Lung (tissue), 11 donors: ENCODE measurements at regions not wholly inside any gene's neighbourhood (a gene's known extent, or its start where the extent isn't known, plus 50 kb on each side); places are given as distances from the start of the nearest gene placed in this dataset.

Source experiments
- ATAC-seq: fragments of 200-7000 bp; cut with Tn5 transposase; one replicate; pipeline ENCODE4 v1.9.1; 2020; ENCODE audit warnings: moderate number of reproducible peaks; ENCODE audit not compliant: insufficient read depth, low FRiP score
- DNase-seq, 3 donors: peaks; one replicate each; pipeline ENCODE4 v3.0.0-alpha.2; 2013 to 2017
- H3K27ac ChIP-seq, 2 donors: one replicate each; pipeline ENCODE4 v1.5.1; 2013; ENCODE audit warnings: mild to moderate bottlenecking in 2 of 2, moderate library complexity in 2 of 2, control low read depth in 1 of 2, inconsistent platforms in 1 of 2, low read depth in 1 of 2, low read length in 1 of 2
- H3K27me3 ChIP-seq, 3 donors: one replicate each; pipeline ENCODE4 v1.5.1; 2013; ENCODE audit warnings: low read length in 2 of 3; ENCODE audit not compliant: control insufficient read depth in 3 of 3, insufficient read depth in 3 of 3
- H3K36me3 ChIP-seq, 4 donors: one replicate each; pipeline ENCODE4 v1.5.1; 2013; ENCODE audit warnings: low read length in 4 of 4, mild to moderate bottlenecking in 1 of 4, moderate library complexity in 1 of 4; ENCODE audit not compliant: control insufficient read depth in 4 of 4, insufficient read depth in 4 of 4
- H3K4me1 ChIP-seq, 5 donors: one replicate each; pipeline ENCODE4 v1.5.1; 2013; ENCODE audit warnings: low read length in 5 of 5, mild to moderate bottlenecking in 2 of 5, moderate library complexity in 1 of 5; ENCODE audit not compliant: control insufficient read depth in 5 of 5, insufficient read depth in 5 of 5
- H3K4me3 ChIP-seq: one replicate; pipeline ENCODE4 v1.5.1; 2013; ENCODE audit warnings: mild to moderate bottlenecking, control low read depth, moderate library complexity
- H3K9ac ChIP-seq, 2 donors: one replicate each; pipeline ENCODE4 v1.5.1; 2013; ENCODE audit warnings: low read length in 2 of 2, control low read depth in 1 of 2; ENCODE audit not compliant: insufficient read depth in 1 of 2
- H3K9me3 ChIP-seq, 4 donors: one replicate each; pipeline ENCODE4 v1.5.1; 2013; ENCODE audit warnings: low read length in 3 of 4, mild to moderate bottlenecking in 1 of 4, moderate library complexity in 1 of 4; ENCODE audit not compliant: control insufficient read depth in 4 of 4, insufficient read depth in 3 of 4
- CTCF ChIP-seq: IDR thresholded peaks from 2 replicates; pipeline ENCODE4 v1.5.1; 2012; ENCODE audit warnings: mild to moderate bottlenecking; ENCODE audit errors: control extremely low read depth, extremely low read depth
- WGBS, 2 donors: extraction: QIAGEN DNeasy Blood & Tissue Kit; methylation state at CpG; one replicate each; pipeline ENCODE4 v1.1.7; 2013; 5-methylcytosine and 5-hydroxymethylcytosine counted together
- donor health status: control.
- donor health status: control.
- donor health status: Bipolar disorder and iron deficiency.
- donor health status: healthy.
- donor health status: DM: yes; HTN: yes; CAD: no.

DNA sequence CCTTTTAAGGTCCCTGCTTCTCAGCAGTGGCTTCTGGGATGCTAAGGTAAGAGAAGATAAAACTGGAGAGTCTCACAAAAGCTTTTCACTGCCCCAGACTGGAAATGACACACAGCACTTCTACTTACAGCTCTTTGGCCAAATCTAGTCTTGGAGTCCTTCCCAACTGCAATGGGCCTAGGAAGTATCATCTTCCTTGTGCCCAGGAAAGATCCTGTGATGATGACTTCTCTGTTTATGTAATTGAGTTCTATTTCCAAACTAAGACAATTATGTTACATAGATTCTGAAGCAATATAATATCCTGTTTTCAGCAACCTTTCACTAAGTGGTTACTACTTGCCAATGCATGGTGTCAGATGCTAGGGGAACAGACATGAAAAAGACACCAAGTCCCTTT lies 234.1 kb downstream of the PTEN start:
- Histone ChIP-seq H3K9me3 (no peaks in the 10 kb centered on the region), H3K27ac (no peak overlapping the region), H3K9ac (no peak overlapping the region), H3K27me3 (no peaks in the 10 kb centered on the region), H3K4me3 (no peak overlapping the region), H3K36me3 (no peaks in the 10 kb centered on the region), H3K4me1 (peaks cover 0 to 12% (median 7%) of the 10 kb centered on the region in 5 donors)
- TF ChIP-seq CTCF: no peak
- ATAC-seq (no peak), DNase-seq (no peak)

DNA sequence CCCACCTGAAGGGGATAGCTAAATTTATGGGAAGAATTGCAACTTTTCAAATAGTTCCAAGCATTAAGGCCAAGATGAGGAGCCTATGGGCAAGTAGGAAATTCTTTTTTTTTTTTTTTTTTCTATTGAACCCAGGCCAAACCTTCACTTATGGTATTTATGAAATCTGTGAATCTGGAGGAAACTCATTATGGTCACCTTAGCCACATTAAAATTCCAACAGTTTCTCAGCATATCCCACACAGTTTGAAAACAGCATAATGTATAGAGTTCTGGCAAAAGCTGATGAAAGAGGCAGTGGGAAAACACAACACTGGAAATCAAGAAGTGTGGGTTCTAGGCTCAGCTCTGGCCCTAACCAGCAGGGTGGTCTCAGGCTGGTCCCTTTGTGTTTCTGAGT lies 236.9 kb downstream of the PTEN start:
- H3K36me3 ChIP-seq: no peaks in the 10 kb centered on the region
- H3K9ac ChIP-seq: no peak overlapping the region
- H3K4me1 ChIP-seq: peaks cover 0 to 8% (median 4%) of the 10 kb centered on the region in 5 donors
- H3K27ac ChIP-seq: no peak overlapping the region
- H3K9me3 ChIP-seq: no peaks in the 10 kb centered on the region
- no peaks in the 10 kb centered on the region for H3K27me3 ChIP-seq
- H3K4me3 ChIP-seq: no peak overlapping the region
- no peak for TF ChIP-seq CTCF
- ATAC-seq: no peak
- no peak for DNase-seq

DNA sequence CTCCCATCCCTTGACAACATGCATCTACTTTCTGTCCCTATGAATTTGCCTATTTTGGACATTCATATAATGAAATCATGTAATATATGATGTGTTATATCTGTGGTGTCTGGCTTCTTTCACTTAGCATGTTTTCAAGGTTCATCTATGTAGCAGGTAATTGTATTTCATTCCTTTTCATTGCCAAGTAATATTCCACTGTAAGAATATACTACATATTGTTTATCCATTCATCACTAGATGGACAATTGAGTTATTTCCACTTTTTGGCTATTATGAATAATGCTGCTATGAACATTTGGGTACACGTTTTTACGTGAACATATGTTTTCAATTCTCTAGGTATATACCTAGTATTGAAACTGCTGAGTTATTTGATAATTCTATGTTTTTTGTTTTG lies 238.2 kb downstream of the PTEN start:
- Histone ChIP-seq H3K9ac (no peak overlapping the region), H3K27ac (no peak overlapping the region), H3K9me3 (no peaks in the 10 kb centered on the region), H3K27me3 (no peaks in the 10 kb centered on the region), H3K4me1 (no peaks in the 10 kb centered on the region), H3K36me3 (no peaks in the 10 kb centered on the region), H3K4me3 (no peak overlapping the region)
- TF ChIP-seq CTCF: no peak
- ATAC-seq (no peak), DNase-seq (no peak)
- WGBS, 2 donors: 96 to 100% methylated on average over 2 of the region's 2 CpGs

DNA sequence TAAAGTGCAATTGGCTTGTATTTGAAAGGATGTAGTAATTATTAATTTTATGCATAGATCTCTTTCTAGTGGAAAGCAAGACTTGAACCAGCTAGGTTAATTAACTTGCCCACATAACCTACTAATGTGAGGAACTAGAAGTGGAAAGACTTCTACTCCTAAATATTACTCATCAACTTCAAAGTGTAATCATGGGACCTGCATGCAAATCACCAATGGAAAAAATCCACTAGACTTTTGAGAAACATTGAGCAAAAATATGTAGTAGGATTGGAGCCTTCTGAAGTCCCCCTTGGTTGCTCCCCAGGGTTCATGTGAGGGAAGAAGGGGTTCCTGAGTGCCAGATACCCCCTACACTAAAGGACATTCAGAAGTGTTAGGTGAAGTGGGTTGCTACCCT lies 240.2 kb downstream of the PTEN start:
- H3K27ac ChIP-seq: no peak overlapping the region

More for the DNA sequence above, 240.2 kb downstream of the PTEN start:
- H3K9me3 ChIP-seq: no peaks in the 10 kb centered on the region
- H3K9ac ChIP-seq: no peak overlapping the region
- no peaks in the 10 kb centered on the region for H3K4me1 ChIP-seq
- no peak overlapping the region for H3K4me3 ChIP-seq
- H3K36me3 ChIP-seq: no peaks in the 10 kb centered on the region
- no peak for TF ChIP-seq CTCF
- no peaks in the 10 kb centered on the region for H3K27me3 ChIP-seq
- ATAC-seq: no peak
- DNase-seq: no peak
